ENCODE measurements at regions not wholly inside any gene's neighbourhood (a gene's known extent, or its start where the extent isn't known, plus 50 kb on each side); places are given as distances from the start of the nearest gene placed in this dataset.

DNA sequence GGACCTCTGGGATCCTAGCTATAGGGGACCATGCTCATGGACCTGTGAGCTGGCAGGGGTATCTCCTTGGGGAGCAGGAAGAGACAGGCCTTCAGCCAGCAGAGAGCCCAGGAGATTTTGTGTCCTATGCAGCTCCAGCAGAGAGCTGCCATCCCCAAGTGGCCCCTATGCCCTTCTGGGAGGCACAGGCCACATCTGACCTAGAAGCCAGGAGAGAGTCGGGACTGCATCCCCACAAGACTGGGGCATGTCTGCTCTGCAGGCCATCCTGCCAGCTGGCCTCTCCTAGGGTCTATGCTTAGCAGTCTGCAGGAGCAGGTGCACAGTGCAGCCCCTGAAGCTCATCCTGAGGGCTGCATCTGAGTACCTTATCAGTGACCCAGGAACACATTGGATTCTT, 279.5 kb downstream of the KIF2B start:
- H3K4me3 ChIP-seq (ENCODE audit: low read length): no peak overlapping the region
- H3K9me3 ChIP-seq (ENCODE audit: low read length): peaks cover 11% of the 10 kb centered on the region
- TF ChIP-seq POLR2AphosphoS5 (IDR thresholded peaks at IDR 0.05): no peak
- no peak for TF ChIP-seq EP300 (conservative IDR thresholded peaks at IDR 0.05; ENCODE audit: poor library complexity, severe bottlenecking)
- no peak for TF ChIP-seq EZH2 (IDR thresholded peaks at IDR 0.05; ENCODE audit: borderline replicate concordance, insufficient read depth, low read length, poor library complexity, severe bottlenecking)
- no peak for TF ChIP-seq SMC3 (conservative IDR thresholded peaks at IDR 0.05; ENCODE audit: poor library complexity)
- TF ChIP-seq, protein P1, sequence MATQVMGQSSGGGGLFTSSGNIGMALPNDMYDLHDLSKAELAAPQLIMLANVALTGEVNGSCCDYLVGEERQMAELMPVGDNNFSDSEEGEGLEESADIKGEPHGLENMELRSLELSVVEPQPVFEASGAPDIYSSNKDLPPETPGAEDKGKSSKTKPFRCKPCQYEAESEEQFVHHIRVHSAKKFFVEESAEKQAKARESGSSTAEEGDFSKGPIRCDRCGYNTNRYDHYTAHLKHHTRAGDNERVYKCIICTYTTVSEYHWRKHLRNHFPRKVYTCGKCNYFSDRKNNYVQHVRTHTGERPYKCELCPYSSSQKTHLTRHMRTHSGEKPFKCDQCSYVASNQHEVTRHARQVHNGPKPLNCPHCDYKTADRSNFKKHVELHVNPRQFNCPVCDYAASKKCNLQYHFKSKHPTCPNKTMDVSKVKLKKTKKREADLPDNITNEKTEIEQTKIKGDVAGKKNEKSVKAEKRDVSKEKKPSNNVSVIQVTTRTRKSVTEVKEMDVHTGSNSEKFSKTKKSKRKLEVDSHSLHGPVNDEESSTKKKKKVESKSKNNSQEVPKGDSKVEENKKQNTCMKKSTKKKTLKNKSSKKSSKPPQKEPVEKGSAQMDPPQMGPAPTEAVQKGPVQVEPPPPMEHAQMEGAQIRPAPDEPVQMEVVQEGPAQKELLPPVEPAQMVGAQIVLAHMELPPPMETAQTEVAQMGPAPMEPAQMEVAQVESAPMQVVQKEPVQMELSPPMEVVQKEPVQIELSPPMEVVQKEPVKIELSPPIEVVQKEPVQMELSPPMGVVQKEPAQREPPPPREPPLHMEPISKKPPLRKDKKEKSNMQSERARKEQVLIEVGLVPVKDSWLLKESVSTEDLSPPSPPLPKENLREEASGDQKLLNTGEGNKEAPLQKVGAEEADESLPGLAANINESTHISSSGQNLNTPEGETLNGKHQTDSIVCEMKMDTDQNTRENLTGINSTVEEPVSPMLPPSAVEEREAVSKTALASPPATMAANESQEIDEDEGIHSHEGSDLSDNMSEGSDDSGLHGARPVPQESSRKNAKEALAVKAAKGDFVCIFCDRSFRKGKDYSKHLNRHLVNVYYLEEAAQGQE (IDR thresholded peaks at IDR 0.05; ENCODE audit: borderline replicate concordance): no peak
- no peaks in the 10 kb centered on the region for H3K36me3 ChIP-seq (ENCODE audit: insufficient read depth, low read length)
- H3K9ac ChIP-seq (ENCODE audit: low read length): no peak overlapping the region
- no peak overlapping the region for H3K27ac ChIP-seq (ENCODE audit: low read length)
- no peaks in the 10 kb centered on the region for H3F3A ChIP-seq (ENCODE audit: insufficient read depth, low read length, poor library complexity, severe bottlenecking)
- no peak overlapping the region for H2AFZ ChIP-seq (ENCODE audit: low read depth, low read length)
- no peaks in the 10 kb centered on the region for H4K20me1 ChIP-seq (ENCODE audit: insufficient read depth)
- no peaks in the 10 kb centered on the region for H3K9me2 ChIP-seq (ENCODE audit: insufficient read depth, low read length)
- no peaks in the 10 kb centered on the region for H3K27me3 ChIP-seq (ENCODE audit: insufficient read depth, low read depth, low read length)
- no peak overlapping the region for H3K4me2 ChIP-seq (ENCODE audit: low read length)
- H3K79me2 ChIP-seq (replicated peaks; ENCODE audit: insufficient read depth, low read length): no peaks in the 10 kb centered on the region

DNA sequence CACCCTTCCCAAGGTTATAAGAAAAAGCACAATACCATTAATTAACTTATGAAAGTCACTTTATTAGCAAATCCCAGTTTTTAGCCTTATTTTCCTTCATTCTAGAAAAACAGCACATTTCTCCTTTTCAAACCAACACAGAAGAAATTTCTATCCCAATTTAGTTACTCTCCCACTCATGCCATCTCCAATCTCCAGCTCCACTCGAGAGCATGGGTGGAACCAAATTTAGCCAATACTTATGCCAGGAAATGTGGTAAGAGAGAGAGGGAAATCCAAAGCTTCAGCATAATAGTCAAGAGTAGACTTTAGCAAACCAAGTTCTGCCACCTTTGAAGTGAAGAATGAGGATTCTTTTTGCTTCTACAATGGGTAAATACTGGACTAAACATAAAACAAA, 288.8 kb downstream of the KIF2B start:
- TF ChIP-seq EZH2 (IDR thresholded peaks at IDR 0.05; ENCODE audit: borderline replicate concordance, insufficient read depth, low read length, poor library complexity, severe bottlenecking) (no peak), POLR2AphosphoS5 (IDR thresholded peaks at IDR 0.05) (no peak), SMC3 (conservative IDR thresholded peaks at IDR 0.05; ENCODE audit: poor library complexity) (no peak), RAD21 (conservative IDR thresholded peaks at IDR 0.05) (no peak), TAF1 (IDR thresholded peaks at IDR 0.05; ENCODE audit: low read depth) (no peak), MXI1 (conservative IDR thresholded peaks at IDR 0.05; ENCODE audit: poor library complexity, severe bottlenecking) (no peak), EP300 (conservative IDR thresholded peaks at IDR 0.05; ENCODE audit: poor library complexity, severe bottlenecking) (no peak)
- TF ChIP-seq, protein P1 (IDR thresholded peaks at IDR 0.05; ENCODE audit: borderline replicate concordance): no peak
- TF ChIP-seq, protein P2, sequence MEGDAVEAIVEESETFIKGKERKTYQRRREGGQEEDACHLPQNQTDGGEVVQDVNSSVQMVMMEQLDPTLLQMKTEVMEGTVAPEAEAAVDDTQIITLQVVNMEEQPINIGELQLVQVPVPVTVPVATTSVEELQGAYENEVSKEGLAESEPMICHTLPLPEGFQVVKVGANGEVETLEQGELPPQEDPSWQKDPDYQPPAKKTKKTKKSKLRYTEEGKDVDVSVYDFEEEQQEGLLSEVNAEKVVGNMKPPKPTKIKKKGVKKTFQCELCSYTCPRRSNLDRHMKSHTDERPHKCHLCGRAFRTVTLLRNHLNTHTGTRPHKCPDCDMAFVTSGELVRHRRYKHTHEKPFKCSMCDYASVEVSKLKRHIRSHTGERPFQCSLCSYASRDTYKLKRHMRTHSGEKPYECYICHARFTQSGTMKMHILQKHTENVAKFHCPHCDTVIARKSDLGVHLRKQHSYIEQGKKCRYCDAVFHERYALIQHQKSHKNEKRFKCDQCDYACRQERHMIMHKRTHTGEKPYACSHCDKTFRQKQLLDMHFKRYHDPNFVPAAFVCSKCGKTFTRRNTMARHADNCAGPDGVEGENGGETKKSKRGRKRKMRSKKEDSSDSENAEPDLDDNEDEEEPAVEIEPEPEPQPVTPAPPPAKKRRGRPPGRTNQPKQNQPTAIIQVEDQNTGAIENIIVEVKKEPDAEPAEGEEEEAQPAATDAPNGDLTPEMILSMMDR (IDR thresholded peaks at IDR 0.05; ENCODE audit: poor library complexity, severe bottlenecking): no peak
- Histone ChIP-seq H3K36me3 (ENCODE audit: insufficient read depth, low read length) (no peaks in the 10 kb centered on the region), H3K27ac (ENCODE audit: low read length) (no peak overlapping the region), H3K9ac (ENCODE audit: low read length) (no peak overlapping the region), H2AFZ (ENCODE audit: low read depth, low read length) (no peak overlapping the region), H3F3A (ENCODE audit: insufficient read depth, low read length, poor library complexity, severe bottlenecking) (no peaks in the 10 kb centered on the region), H3K79me2 (replicated peaks; ENCODE audit: insufficient read depth, low read length) (no peaks in the 10 kb centered on the region), H3K27me3 (ENCODE audit: insufficient read depth, low read depth, low read length) (no peaks in the 10 kb centered on the region), H3K4me2 (ENCODE audit: low read length) (no peak overlapping the region), H3K4me3 (ENCODE audit: low read length) (no peak overlapping the region), H4K20me1 (ENCODE audit: insufficient read depth) (no peaks in the 10 kb centered on the region), H3K9me2 (ENCODE audit: insufficient read depth, low read length) (no peaks in the 10 kb centered on the region), H3K9me3 (ENCODE audit: low read length) (no peaks in the 10 kb centered on the region)
